CD14-positive monocyte (primary cell): ENCODE measurements at regions not wholly inside any gene's neighbourhood (a gene's known extent, or its start where the extent isn't known, plus 50 kb on each side); places are given as distances from the start of the nearest gene placed in this dataset.

Experiments
- DNase-seq, 3 donors: peaks; one replicate each; pipeline ENCODE4 v3.0.0-alpha.2; 2011 to 2022
- H2AFZ ChIP-seq: 2 replicates; pipeline ENCODE4 v1.6.0; 2012; ENCODE audit warnings: mild to moderate bottlenecking, low read depth, low read length, inconsistent platforms; ENCODE audit not compliant: insufficient read depth, poor library complexity, severe bottlenecking
- H3K27ac ChIP-seq, 2 donors: 1 replicate in 1 of 2; 2 replicates in 1 of 2; pipeline ENCODE4 v1.5.1; 2012 to 2013; ENCODE audit warnings: low read length in 2 of 2, control low read depth in 1 of 2, inconsistent platforms in 1 of 2, low read depth in 1 of 2, mild to moderate bottlenecking in 1 of 2
- H3K27me3 ChIP-seq, 2 donors: one replicate each; pipeline versions ENCODE4 v1.6.0 to v1.6.1; 2011 to 2013; ENCODE audit warnings: low read length in 2 of 2; ENCODE audit not compliant: control insufficient read depth in 2 of 2, insufficient read depth in 2 of 2
- H3K36me3 ChIP-seq, 2 donors: replicated peaks in 1 of 2; 1 replicate in 1 of 2; 2 replicates in 1 of 2; pipeline versions ENCODE4 v1.5.1 to v1.6.1; 2012 to 2013; ENCODE audit warnings: low read length in 2 of 2, control low read depth in 1 of 2, inconsistent platforms in 1 of 2, mild to moderate bottlenecking in 1 of 2; ENCODE audit not compliant: insufficient read depth in 2 of 2, control insufficient read depth in 1 of 2
- H3K4me1 ChIP-seq, 2 donors: 1 replicate in 1 of 2; 2 replicates in 1 of 2; pipeline versions ENCODE4 v1.5.1 to v1.6.1; 2012 to 2013; ENCODE audit warnings: low read length in 2 of 2, control low read depth in 1 of 2, inconsistent platforms in 1 of 2, mild to moderate bottlenecking in 1 of 2, moderate library complexity in 1 of 2; ENCODE audit not compliant: insufficient read depth in 2 of 2, control insufficient read depth in 1 of 2
- H3K4me2 ChIP-seq: replicated peaks from 2 replicates; pipeline ENCODE3; 2012; ENCODE audit warnings: low read length, moderate library complexity, mild to moderate bottlenecking; ENCODE audit not compliant: poor library complexity, severe bottlenecking; ENCODE audit errors: extremely low read depth
- H3K4me3 ChIP-seq, 3 experiments: fragments of 200-600 bp in 1 of 3; sonication (generic) in 1 of 3; replicated peaks in 1 of 3; 1 replicate in 2 of 3; 2 replicates in 1 of 3; pipeline ENCODE4 v1.5.1; 2011 to 2013; ENCODE audit warnings: low read length in 3 of 3, mild to moderate bottlenecking in 3 of 3, control low read depth in 2 of 3, low read depth in 2 of 3, inconsistent platforms in 1 of 3, moderate library complexity in 1 of 3
- H3K79me2 ChIP-seq: 2 replicates; pipeline ENCODE4 v1.6.0; 2012; ENCODE audit warnings: mild to moderate bottlenecking, control low read depth, inconsistent platforms, low read length, moderate library complexity; ENCODE audit not compliant: insufficient read depth
- H3K9ac ChIP-seq: 2 replicates; pipeline ENCODE4 v1.6.0; 2017; ENCODE audit warnings: low read length, mild to moderate bottlenecking; ENCODE audit not compliant: insufficient read depth, poor library complexity, severe bottlenecking
- H3K9me3 ChIP-seq, 2 donors: replicated peaks in 1 of 2; 1 replicate in 1 of 2; 2 replicates in 1 of 2; pipeline versions ENCODE4 v1.5.1 to v1.6.1; 2012 to 2013; ENCODE audit warnings: low read length in 2 of 2, control low read depth in 1 of 2; ENCODE audit not compliant: control insufficient read depth in 1 of 2, insufficient read depth in 1 of 2
- H4K20me1 ChIP-seq: 2 replicates; pipeline ENCODE4 v1.6.0; 2012; ENCODE audit warnings: mild to moderate bottlenecking, low read length, control low read depth, moderate library complexity; ENCODE audit not compliant: insufficient read depth
- H3K27ac Mint-ChIP-seq, 7 donors: one replicate each; pipeline ENCODE4 v1.8.0; 2020; ENCODE audit warnings: mild to moderate bottlenecking in 7 of 7, mixed read lengths in 7 of 7, moderate library complexity in 6 of 7, inconsistent platforms in 2 of 7
- H3K27me3 Mint-ChIP-seq, 3 donors: one replicate each; pipeline ENCODE4 v1.8.0; 2021 to 2022; ENCODE audit warnings: low read depth in 3 of 3, mild to moderate bottlenecking in 3 of 3, mixed read lengths in 3 of 3, moderate library complexity in 3 of 3, inconsistent platforms in 1 of 3
- H3K36me3 Mint-ChIP-seq, 2 donors: one replicate each; pipeline ENCODE4 v1.8.0; 2020; ENCODE audit warnings: mixed read lengths in 2 of 2, inconsistent platforms in 1 of 2, mild to moderate bottlenecking in 1 of 2
- H3K4me1 Mint-ChIP-seq: one replicate; pipeline ENCODE4 v1.8.0; 2020; ENCODE audit warnings: mild to moderate bottlenecking, mixed read lengths
- H3K4me3 Mint-ChIP-seq, 2 donors: one replicate each; pipeline ENCODE4 v1.8.0; 2020; ENCODE audit warnings: mild to moderate bottlenecking in 2 of 2, mixed read lengths in 2 of 2, moderate library complexity in 1 of 2
- H3K9me3 Mint-ChIP-seq, 7 donors: one replicate each; pipeline ENCODE4 v1.8.0; 2020 to 2022; ENCODE audit warnings: mixed read lengths in 7 of 7, mild to moderate bottlenecking in 6 of 7, moderate library complexity in 6 of 7, inconsistent platforms in 2 of 7
- WGBS: methylation state at CpG from one replicate; pipeline ENCODE4 v1.1.5; 2013; ENCODE audit warnings: missing lambda C conversion rate; ENCODE audit not compliant: insufficient coverage; 5-methylcytosine and 5-hydroxymethylcytosine counted together
- intact Hi-C, 2 donors: fragments of 100-400 bp; cut with micrococcal nuclease; formaldehyde crosslinking; loops; one replicate each; pipeline versions ENCODE4 v1.15.0 to v1.15.1; 2023
- TF ChIP-seq, protein P1 (sequence below): fragments of 200-600 bp; IDR thresholded peaks from one replicate; pipeline ENCODE4 v1.8.0; 2022; ENCODE audit warnings: antibody characterized with exemption, mild to moderate bottlenecking

DNA sequence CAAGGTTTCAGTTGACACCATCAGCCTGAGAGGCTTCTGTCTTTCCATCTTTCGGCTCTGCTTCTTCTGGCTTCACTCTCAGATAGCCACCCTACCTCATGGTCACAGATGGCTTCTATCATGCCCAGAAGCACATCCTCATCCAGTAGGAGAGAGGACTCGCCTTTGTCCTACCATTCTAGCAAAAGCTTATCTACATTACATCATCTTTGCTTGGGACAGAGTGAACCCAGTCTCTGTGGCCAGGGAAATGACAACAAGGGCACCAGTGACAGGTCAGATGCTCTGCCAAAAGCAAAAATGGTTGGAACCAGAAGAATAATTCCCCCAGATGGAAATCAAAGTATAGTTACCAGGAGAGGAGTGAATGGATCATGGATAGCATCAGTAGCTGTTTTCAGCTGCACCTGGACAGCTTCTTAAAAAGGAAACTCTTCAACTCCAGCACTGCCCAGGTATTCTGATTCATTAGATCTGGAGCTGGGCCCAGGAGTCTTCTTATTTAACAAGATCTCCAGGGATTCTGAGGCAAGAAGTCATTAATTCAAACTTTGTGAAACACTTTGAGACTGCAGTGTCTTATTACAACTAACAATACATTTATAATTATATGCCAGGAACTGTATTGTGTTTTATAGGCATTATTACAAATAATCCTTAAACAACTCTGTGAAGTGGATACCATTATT, 257.7 kb upstream of the UBE2E3 start:
- Histone ChIP-seq H3K36me3 (no peaks in the 10 kb centered on the region), H4K20me1 (no peaks in the 10 kb centered on the region), H2AFZ (no peak overlapping the region), H3K27ac (no peak overlapping the region), H3K27me3 (no peaks in the 10 kb centered on the region), H3K4me2 (no peak overlapping the region), H3K4me1 (no peaks in the 10 kb centered on the region), H3K9me3 (no peaks in the 10 kb centered on the region), H3K9ac (no peak overlapping the region), H3K79me2 (no peaks in the 10 kb centered on the region), H3K4me3 (no peak overlapping the region)
- no peaks in the 10 kb centered on the region for H3K4me1 Mint-ChIP-seq
- H3K9me3 Mint-ChIP-seq: peaks cover 0 to 3% (median 0%) of the 10 kb centered on the region in 7 donors
- TF ChIP-seq, protein P1, sequence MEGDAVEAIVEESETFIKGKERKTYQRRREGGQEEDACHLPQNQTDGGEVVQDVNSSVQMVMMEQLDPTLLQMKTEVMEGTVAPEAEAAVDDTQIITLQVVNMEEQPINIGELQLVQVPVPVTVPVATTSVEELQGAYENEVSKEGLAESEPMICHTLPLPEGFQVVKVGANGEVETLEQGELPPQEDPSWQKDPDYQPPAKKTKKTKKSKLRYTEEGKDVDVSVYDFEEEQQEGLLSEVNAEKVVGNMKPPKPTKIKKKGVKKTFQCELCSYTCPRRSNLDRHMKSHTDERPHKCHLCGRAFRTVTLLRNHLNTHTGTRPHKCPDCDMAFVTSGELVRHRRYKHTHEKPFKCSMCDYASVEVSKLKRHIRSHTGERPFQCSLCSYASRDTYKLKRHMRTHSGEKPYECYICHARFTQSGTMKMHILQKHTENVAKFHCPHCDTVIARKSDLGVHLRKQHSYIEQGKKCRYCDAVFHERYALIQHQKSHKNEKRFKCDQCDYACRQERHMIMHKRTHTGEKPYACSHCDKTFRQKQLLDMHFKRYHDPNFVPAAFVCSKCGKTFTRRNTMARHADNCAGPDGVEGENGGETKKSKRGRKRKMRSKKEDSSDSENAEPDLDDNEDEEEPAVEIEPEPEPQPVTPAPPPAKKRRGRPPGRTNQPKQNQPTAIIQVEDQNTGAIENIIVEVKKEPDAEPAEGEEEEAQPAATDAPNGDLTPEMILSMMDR: no peak
- intact Hi-C loops: no loop called here
- no peak for DNase-seq
- WGBS: 63% methylated on average over 1 of the region's 2 CpGs
- peaks cover 0 to 2% (median 0%) of the 10 kb centered on the region in 3 donors for H3K27me3 Mint-ChIP-seq
- H3K4me3 Mint-ChIP-seq: no peak overlapping the region
- no peaks in the 10 kb centered on the region for H3K36me3 Mint-ChIP-seq
- no peak overlapping the region for H3K27ac Mint-ChIP-seq

DNA sequence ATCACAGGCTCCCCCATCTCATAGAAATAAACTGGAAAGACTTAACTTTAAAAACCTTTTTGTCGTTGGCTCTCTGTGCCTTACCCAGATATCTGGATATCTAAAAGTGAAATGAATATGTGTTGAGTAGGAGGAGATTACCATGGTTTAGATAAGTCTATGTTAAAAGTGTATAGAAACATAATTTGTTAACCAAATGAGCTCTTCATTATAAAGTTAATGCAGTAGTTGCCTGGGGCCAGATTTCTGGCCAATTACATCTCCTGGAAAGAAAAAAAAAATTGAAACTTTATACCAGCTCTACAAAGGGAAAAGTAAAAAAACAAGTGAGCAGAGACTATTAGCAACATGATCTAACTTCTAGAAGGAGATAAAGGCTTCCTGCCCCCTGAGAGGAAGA, 259.6 kb upstream of the UBE2E3 start:
- H3K27ac Mint-ChIP-seq: no peak overlapping the region
- Histone ChIP-seq H3K9ac (no peak overlapping the region), H2AFZ (no peak overlapping the region), H3K4me1 (no peaks in the 10 kb centered on the region), H3K9me3 (no peaks in the 10 kb centered on the region), H4K20me1 (no peaks in the 10 kb centered on the region), H3K4me3 (no peak overlapping the region), H3K36me3 (no peaks in the 10 kb centered on the region), H3K27me3 (no peaks in the 10 kb centered on the region), H3K79me2 (no peaks in the 10 kb centered on the region), H3K4me2 (no peak overlapping the region), H3K27ac (no peak overlapping the region)
- no peak for DNase-seq
- H3K27me3 Mint-ChIP-seq: peaks cover 0 to 2% (median 0%) of the 10 kb centered on the region in 3 donors
- peaks cover 0 to 2% (median 0%) of the 10 kb centered on the region in 7 donors for H3K9me3 Mint-ChIP-seq
- H3K36me3 Mint-ChIP-seq: no peaks in the 10 kb centered on the region
- no CpG with 5 or more reads among the region's 1 CpG for WGBS
- intact Hi-C loops: no loop called here
- TF ChIP-seq, protein P1: no peak
- H3K4me3 Mint-ChIP-seq: no peak overlapping the region
- no peaks in the 10 kb centered on the region for H3K4me1 Mint-ChIP-seq
